Inflammatory macrophage treated with lipopolysaccharide for 4 hours (primary cell): ENCODE measurements at regions not wholly inside any gene's neighbourhood (a gene's known extent, or its start where the extent isn't known, plus 50 kb on each side); places are given as distances from the start of the nearest gene placed in this dataset.
"Not testable (repeated sequence)": the region's sequence is repeated elsewhere in the genome, so short reads cannot be mapped to it uniquely, and the experiment has no call there.

Source experiments
- DNase-seq: peaks from one replicate; pipeline ENCODE4 v3.0.0-alpha.2; 2020

GRCh38 chr5:97545886-97546535 is 363.0 kb upstream of the RIOK2 start:
- no peak for DNase-seq

GRCh38 chr5:97547430-97547829 is 364.4 kb upstream of the RIOK2 start:
- no peak for DNase-seq

GRCh38 chr5:97547999-97548738 is 365.1 kb upstream of the RIOK2 start:
- peak; percentile 86 for DNase-seq

GRCh38 chr5:97548739-97549080 is 365.7 kb upstream of the RIOK2 start:
- DNase-seq, result no peak

GRCh38 chr5:97549496-97549895 is 366.4 kb upstream of the RIOK2 start:
- DNase-seq, result no peak

GRCh38 chr5:97550164-97550563 is 367.1 kb upstream of the RIOK2 start:
- no peak for DNase-seq

- DNase-seq, result no peak
These were observed 367.8 kb upstream of the RIOK2 start for GRCh38 chr5:97550818-97551217.

GRCh38 chr5:97553604-97554452 is 370.8 kb upstream of the RIOK2 start:
- DNase-seq, result no peak

- DNase-seq, result no peak
These were observed 372.1 kb upstream of the RIOK2 start for GRCh38 chr5:97554977-97555643.

- no peak for DNase-seq
These were observed 372.6 kb upstream of the RIOK2 start for GRCh38 chr5:97555644-97555981.

- DNase-seq, result no peak
These were observed 377.0 kb upstream of the RIOK2 start for GRCh38 chr5:97559827-97560598.

- DNase-seq, result no peak
These were observed 377.5 kb upstream of the RIOK2 start for GRCh38 chr5:97560599-97560993.

GRCh38 chr5:97563050-97563657 is 380.1 kb upstream of the RIOK2 start:
- no peak for DNase-seq

- no peak for DNase-seq
These were observed 385.3 kb upstream of the RIOK2 start for GRCh38 chr5:97568382-97568781.

- no peak for DNase-seq
These were observed 387.2 kb upstream of the RIOK2 start for GRCh38 chr5:97570242-97570641.

- DNase-seq, result no peak
These were observed 392.3 kb upstream of the RIOK2 start for GRCh38 chr5:97575322-97575721.

GRCh38 chr5:97576956-97577355 is 393.9 kb upstream of the RIOK2 start:
- no peak for DNase-seq

GRCh38 chr5:97579977-97580376 is 396.9 kb upstream of the RIOK2 start:
- not testable (repeated sequence) for DNase-seq

- no peak for DNase-seq
These were observed 397.7 kb upstream of the RIOK2 start for GRCh38 chr5:97580746-97581145.

GRCh38 chr5:97591781-97592180 is 408.7 kb upstream of the RIOK2 start:
- DNase-seq, result no peak

GRCh38 chr5:97600486-97600885 is 417.4 kb upstream of the RIOK2 start:
- no peak for DNase-seq

- no peak for DNase-seq
These were observed 418.6 kb upstream of the RIOK2 start for GRCh38 chr5:97601651-97602050.
